NCI-H526 (cell line): ENCODE measurements at regions not wholly inside any gene's neighbourhood (a gene's known extent, or its start where the extent isn't known, plus 50 kb on each side); places are given as distances from the start of the nearest gene placed in this dataset.

Source experiments
- DNase-seq, 2 experiments: peaks; one replicate each; lab custom pipeline; 2025; lab: John Stamatoyannopoulos, UW

GRCh38 chr1:81391125-81391828 is 409.5 kb upstream of the ADGRL2 start:
- peak; percentile 51 to 70 for DNase-seq

- DNase-seq = no peak
These were observed 412.3 kb upstream of the ADGRL2 start for GRCh38 chr1:81388435-81388834.

- DNase-seq = no peak
These were observed 413.3 kb upstream of the ADGRL2 start for GRCh38 chr1:81387446-81387845.

GRCh38 chr1:81382561-81382960 is 418.2 kb upstream of the ADGRL2 start:
- no peak for DNase-seq

- DNase-seq = no peak
These were observed 418.9 kb upstream of the ADGRL2 start for GRCh38 chr1:81381881-81382280.

- DNase-seq = no peak
These were observed 420.3 kb upstream of the ADGRL2 start for GRCh38 chr1:81380436-81380835.

- DNase-seq = no peak
These were observed 421.3 kb upstream of the ADGRL2 start for GRCh38 chr1:81379430-81379829.

GRCh38 chr1:81377406-81377805 is 423.3 kb upstream of the ADGRL2 start:
- DNase-seq = peak in 1 of 2 experiments; percentile 22

- DNase-seq = no peak
These were observed 424.7 kb upstream of the ADGRL2 start for GRCh38 chr1:81375884-81376548.

- DNase-seq = no peak
These were observed 426.3 kb upstream of the ADGRL2 start for GRCh38 chr1:81374481-81374880.

GRCh38 chr1:81371864-81372263 is 428.9 kb upstream of the ADGRL2 start:
- no peak for DNase-seq

- no peak for DNase-seq
These were observed 430.9 kb upstream of the ADGRL2 start for GRCh38 chr1:81369833-81370232.

- no peak for DNase-seq
These were observed 434.6 kb upstream of the ADGRL2 start for GRCh38 chr1:81366173-81366572.

GRCh38 chr1:81364088-81364487 is 436.6 kb upstream of the ADGRL2 start:
- DNase-seq = no peak

GRCh38 chr1:81358151-81358550 is 442.6 kb upstream of the ADGRL2 start:
- DNase-seq = no peak

GRCh38 chr1:81351864-81352263 is 448.9 kb upstream of the ADGRL2 start:
- DNase-seq = no peak

GRCh38 chr1:81349194-81349965 is 451.4 kb upstream of the ADGRL2 start:
- DNase-seq = no peak

GRCh38 chr1:81345110-81345509 is 455.6 kb upstream of the ADGRL2 start:
- DNase-seq = no peak

GRCh38 chr1:81340239-81340638 is 460.5 kb upstream of the ADGRL2 start:
- no peak for DNase-seq

- DNase-seq = no peak
These were observed 463.5 kb upstream of the ADGRL2 start for GRCh38 chr1:81337226-81337625.

- no peak for DNase-seq
These were observed 464.9 kb upstream of the ADGRL2 start for GRCh38 chr1:81335876-81336275.

GRCh38 chr1:81330521-81330920 is 470.2 kb upstream of the ADGRL2 start:
- DNase-seq = no peak

GRCh38 chr1:81330111-81330510 is 470.6 kb upstream of the ADGRL2 start:
- no peak for DNase-seq
